UCSD-AML1 (cell line): ENCODE measurements at regions not wholly inside any gene's neighbourhood (a gene's known extent, or its start where the extent isn't known, plus 50 kb on each side); places are given as distances from the start of the nearest gene placed in this dataset.
"Not testable (repeated sequence)": the region's sequence is repeated elsewhere in the genome, so short reads cannot be mapped to it uniquely, and the experiment has no call there.

Experiments
- DNase-seq: peaks from one replicate; lab custom pipeline; 2025; ENCODE audit not compliant: unreplicated experiment; lab: John Stamatoyannopoulos, UW

GRCh38 chr3:7999384-7999783 is 502.2 kb upstream of the LMCD1 start:
- DNase-seq, result no peak

DNA sequence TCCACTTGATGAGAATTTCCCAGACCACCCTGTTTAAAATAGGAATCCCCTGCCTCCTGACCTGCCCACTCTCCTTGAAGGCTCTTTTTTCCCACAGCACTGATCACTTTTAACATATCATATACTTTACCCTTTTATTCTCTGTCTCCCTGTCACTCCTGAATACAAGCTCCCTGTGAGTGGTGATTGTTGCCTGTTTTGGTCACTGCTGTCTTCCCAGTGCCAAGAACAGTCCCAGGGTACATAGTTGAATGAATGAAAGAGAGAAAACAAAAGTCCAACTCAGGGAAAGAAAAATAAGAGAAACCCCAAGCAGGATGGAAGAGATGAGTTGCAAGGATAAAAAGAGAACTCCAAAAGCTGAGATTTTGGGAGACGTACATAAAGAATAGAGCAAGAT is 500.3 kb upstream of the LMCD1 start:
- DNase-seq, result no peak

DNA sequence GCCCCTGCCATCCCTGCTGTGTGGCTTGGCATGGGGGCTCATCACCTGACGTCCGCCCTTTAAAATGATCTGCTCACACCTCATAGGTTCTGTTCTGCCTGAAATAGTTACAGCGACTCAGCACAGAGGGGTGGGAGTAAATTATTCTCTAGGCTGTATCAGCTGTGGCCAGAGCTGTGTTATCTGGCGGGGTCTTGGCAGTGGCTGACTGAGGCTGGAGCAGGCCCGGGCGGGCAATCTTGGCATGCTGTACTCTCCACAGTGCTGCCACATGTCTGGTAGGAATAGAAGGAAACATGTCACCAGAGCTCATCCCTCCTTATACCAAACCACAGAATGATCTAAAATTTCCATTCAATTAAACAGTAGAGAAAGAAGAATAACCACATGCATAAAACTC is 499.9 kb upstream of the LMCD1 start:
- no peak for DNase-seq

- no peak for DNase-seq
Observed at GRCh38 chr3:8011902-8012301, 489.7 kb upstream of the LMCD1 start.

- no peak for DNase-seq
Observed at GRCh38 chr3:8020047-8020841, 481.4 kb upstream of the LMCD1 start.

DNA sequence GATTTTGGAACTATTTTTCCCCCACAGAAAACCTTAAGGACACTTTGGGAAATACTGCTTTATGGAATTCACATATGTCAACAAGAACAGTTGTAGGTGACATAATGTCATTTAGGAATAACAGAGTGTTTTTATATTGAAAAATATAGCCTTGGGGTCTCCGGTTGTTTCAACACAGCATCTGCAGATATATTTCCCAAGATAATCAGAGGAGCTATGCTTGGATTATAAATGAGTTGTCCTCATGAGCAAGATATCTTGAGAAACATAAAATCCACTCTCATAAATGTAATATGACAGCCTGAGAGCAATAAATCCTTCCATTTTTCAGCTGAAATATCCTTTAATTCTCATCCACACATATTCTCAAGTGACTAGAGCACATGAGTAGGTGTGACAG is 473.7 kb upstream of the LMCD1 start:
- no peak for DNase-seq

DNA sequence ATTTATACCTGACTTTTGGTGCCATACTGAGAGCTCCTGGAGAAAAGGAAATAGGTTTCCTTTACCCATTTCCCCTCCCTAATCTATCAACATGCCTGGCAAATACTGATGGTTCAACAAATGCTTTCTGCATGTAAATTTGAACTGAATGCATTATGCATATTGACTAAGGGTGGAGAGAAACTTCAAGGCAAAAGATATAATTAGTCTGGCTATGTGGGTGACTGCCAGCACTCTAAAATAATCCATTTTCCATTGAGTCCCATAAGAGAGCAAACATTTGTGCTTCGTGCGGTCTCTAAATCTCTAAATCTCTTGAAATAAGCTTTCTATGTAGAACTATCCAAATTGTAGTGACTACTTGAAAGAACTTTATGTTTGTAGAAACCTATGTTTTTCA is 451.3 kb upstream of the LMCD1 start:
- DNase-seq, result no peak

GRCh38 chr3:8052659-8053058 is 449.0 kb upstream of the LMCD1 start:
- no peak for DNase-seq

GRCh38 chr3:8068135-8068534 is 433.5 kb upstream of the LMCD1 start:
- DNase-seq, result not testable (repeated sequence)

DNA sequence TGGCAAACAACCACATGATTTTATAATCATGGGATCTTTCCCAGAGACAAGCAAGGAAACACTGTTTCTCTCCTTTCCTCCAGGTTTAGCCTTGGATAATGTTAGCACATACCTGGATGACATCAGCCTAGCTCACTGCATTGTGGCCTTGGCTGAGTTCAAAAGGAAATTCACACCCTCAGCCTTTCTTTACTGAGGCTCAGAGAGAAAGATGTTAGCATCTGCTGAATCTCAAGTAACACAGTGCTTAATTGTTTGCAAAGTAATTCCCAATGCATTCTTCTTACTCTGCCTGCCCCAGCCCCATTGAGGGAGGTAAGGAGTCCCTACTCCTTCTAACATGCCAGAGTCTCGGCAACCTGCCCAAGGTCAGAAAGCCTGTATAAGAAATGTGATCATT is 432.2 kb upstream of the LMCD1 start:
- DNase-seq, result no peak

DNA sequence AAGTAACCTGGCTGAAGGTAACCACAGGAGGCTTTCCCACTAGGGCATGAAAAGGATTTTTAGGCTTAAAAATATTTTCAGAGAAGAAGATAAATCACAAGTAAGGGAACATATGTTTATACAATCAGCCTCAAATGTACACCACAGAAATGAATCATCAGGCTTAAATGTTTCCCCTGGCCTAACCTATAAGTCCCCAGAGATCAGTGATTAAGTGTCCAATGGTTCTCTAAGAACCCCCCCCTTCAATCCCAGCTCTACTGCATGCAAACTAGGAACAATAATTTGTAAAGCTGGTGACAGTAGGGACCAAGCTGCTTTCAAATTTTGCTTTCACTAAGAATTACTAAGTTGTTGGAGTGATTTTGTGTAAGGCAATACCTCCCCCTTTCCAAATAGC is 431.6 kb upstream of the LMCD1 start:
- no peak for DNase-seq

GRCh38 chr3:8074740-8075139 is 426.9 kb upstream of the LMCD1 start:
- DNase-seq, result not testable (repeated sequence)

DNA sequence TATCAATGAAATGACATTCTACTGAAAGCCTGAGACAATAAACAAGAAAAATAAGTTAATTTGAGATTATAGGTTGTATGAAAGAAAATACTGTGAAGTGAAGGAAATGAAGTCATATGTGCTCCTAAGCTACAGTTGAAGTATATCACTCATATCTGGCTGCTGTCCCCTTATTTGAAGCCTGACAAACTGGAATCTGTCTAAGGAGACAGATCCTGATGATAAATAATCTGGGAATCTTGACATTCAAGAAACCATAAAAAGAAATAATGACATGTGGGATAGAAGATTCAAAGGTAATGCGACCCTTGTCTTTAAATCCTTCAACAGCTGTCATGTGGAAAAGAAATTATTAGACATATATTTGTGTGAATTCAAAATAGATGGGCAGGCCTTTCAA is 424.5 kb upstream of the LMCD1 start:
- DNase-seq, result no peak

- DNase-seq, result no peak
Observed at GRCh38 chr3:8080464-8080863, 421.2 kb upstream of the LMCD1 start.

GRCh38 chr3:8085498-8085897 is 416.1 kb upstream of the LMCD1 start:
- no peak for DNase-seq

- no peak for DNase-seq
Observed at GRCh38 chr3:8087951-8088350, 413.7 kb upstream of the LMCD1 start.

GRCh38 chr3:8094415-8094814 is 407.2 kb upstream of the LMCD1 start:
- no peak for DNase-seq

DNA sequence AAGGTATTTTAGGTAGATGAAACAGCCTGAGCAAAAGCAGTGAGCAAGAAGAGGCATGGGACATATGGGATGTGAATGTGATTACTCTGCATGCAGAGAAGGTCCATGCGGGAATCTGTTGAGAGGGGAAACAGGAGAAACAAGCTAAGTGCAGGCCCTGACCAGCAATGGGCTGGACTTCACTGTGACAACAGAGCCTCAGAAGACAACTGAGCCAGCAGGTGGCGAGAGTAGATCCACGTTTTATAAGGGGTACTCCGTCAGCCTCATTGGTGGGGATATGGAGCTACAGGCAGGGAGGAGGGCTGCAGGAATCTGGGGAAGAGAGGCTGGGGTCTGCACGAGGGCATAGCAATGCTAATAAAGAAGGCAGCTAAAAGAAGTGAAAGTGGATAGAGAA is 405.9 kb upstream of the LMCD1 start:
- DNase-seq, result no peak

DNA sequence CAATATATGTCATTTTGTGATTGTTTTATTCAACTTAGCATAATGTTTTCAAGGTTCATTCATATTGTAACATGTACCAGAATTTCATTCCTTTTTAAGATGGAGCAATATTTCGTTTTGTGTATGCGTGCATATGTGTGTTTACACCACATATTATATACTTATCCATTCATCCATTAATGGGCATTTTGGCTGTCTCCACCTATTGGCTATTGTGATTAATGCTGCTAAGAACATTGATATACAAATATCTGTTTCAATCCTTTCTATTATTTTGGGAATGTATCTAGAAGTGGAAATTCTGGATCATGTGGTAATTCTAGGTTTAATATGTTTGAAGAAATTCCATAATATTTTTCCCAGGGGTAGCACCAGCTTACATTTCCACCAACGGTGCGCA is 403.9 kb upstream of the LMCD1 start:
- DNase-seq, result no peak

GRCh38 chr3:8103954-8104353 is 397.7 kb upstream of the LMCD1 start:
- DNase-seq, result no peak

DNA sequence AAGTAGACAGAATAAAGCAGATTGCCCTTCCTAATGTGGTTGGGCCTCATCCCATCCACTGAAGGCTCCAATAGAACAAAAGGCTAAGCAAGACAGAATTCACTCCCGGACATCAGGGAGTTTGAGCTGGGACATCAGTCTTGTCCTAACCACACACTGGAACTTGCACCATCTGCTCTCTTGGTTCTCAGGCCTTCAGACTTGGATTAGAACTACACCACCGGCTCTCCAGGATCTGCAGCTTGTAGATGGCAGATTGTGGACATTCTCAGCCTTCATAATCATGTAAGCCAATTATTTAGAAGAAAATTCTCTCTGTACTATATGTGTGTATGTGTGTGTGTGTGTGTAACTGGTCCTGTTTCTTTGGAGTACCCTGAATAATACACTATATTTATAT is 394.7 kb upstream of the LMCD1 start:
- DNase-seq, result no peak

GRCh38 chr3:8110966-8111798 is 390.4 kb upstream of the LMCD1 start:
- DNase-seq, result peak; percentile 25
